TTC549 (cell line): ENCODE measurements at regions not wholly inside any gene's neighbourhood (a gene's known extent, or its start where the extent isn't known, plus 50 kb on each side); places are given as distances from the start of the nearest gene placed in this dataset.

Source experiments
- FAIRE-seq: peaks from 2 replicates; lab custom pipeline; 2012; peaks lifted over from hg19 to GRCh38; lab: Jason Lieb, UNC

- FAIRE-seq: no peak
Observed at GRCh38 chr3:181066143-181067087, 76.9 kb upstream of the DNAJC19 start.

GRCh38 chr3:181056136-181056732 lies 66.7 kb upstream of the DNAJC19 start:
- no peak for FAIRE-seq

- FAIRE-seq: no peak
Observed at GRCh38 chr3:181054538-181054937, 65.0 kb upstream of the DNAJC19 start.

GRCh38 chr3:181052256-181052655 lies 62.7 kb upstream of the DNAJC19 start:
- FAIRE-seq: no peak

- no peak for FAIRE-seq
Observed at GRCh38 chr3:181050738-181051137, 61.2 kb upstream of the DNAJC19 start.

GRCh38 chr3:181040030-181040429 lies 50.5 kb upstream of the DNAJC19 start:
- no peak for FAIRE-seq
